ENCODE measurements at regions not wholly inside any gene's neighbourhood (a gene's known extent, or its start where the extent isn't known, plus 50 kb on each side); places are given as distances from the start of the nearest gene placed in this dataset.
A peak's percentile ranks its signal among the peaks of the same experiment; 100 is the strongest.
"Not testable (repeated sequence)": the region's sequence is repeated elsewhere in the genome, so short reads cannot be mapped to it uniquely, and the experiment has no call there.

DNA sequence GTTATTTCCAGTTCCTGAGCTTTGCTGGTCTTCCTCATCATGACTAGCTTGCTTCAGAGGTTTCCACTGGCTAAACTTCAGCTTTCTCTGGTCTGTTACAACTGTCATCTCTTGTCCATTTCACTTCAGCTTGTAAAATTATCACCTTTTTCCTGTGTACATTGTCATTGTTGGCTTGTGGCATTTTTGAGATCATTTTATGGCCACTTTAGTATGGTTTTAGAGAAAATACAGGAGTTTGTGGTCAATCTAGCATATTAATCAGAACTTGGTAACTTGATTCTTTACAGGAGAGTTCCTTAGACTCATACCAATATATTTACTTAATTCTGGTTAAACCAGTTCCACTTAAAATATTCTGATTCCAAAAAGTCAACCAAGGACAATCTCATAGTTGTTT lies 235.9 kb upstream of the KITLG start:
- peak overlapping the region; percentile 83 for H3K27ac ChIP-seq
- TF ChIP-seq, protein P1, sequence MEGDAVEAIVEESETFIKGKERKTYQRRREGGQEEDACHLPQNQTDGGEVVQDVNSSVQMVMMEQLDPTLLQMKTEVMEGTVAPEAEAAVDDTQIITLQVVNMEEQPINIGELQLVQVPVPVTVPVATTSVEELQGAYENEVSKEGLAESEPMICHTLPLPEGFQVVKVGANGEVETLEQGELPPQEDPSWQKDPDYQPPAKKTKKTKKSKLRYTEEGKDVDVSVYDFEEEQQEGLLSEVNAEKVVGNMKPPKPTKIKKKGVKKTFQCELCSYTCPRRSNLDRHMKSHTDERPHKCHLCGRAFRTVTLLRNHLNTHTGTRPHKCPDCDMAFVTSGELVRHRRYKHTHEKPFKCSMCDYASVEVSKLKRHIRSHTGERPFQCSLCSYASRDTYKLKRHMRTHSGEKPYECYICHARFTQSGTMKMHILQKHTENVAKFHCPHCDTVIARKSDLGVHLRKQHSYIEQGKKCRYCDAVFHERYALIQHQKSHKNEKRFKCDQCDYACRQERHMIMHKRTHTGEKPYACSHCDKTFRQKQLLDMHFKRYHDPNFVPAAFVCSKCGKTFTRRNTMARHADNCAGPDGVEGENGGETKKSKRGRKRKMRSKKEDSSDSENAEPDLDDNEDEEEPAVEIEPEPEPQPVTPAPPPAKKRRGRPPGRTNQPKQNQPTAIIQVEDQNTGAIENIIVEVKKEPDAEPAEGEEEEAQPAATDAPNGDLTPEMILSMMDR (conservative IDR thresholded peaks at IDR 0.05) = no peak

DNA sequence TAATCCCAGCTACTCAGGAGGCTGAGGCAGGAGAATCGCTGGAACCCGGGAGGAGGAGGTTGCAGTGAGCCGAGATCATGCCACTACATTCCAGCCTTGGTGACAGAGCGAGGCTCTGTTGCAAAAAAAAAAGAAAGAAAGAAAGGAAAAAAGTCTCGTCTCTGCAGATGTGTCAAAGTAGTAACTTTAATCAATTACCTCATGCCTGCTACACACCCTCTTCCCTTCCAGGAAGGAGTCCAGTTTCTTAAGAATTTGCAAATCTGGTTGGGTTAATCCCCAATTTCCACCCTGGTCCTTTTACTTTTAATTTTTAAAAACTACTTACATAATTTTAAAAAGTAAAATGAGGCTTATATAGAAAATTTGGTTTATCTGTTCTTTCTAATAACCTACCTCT lies 234.5 kb upstream of the KITLG start:
- peak overlapping the region; percentile 83; the same call in 1 of the 2 replicates for H3K27ac ChIP-seq
- TF ChIP-seq, protein P1 (conservative IDR thresholded peaks at IDR 0.05) = no peak

DNA sequence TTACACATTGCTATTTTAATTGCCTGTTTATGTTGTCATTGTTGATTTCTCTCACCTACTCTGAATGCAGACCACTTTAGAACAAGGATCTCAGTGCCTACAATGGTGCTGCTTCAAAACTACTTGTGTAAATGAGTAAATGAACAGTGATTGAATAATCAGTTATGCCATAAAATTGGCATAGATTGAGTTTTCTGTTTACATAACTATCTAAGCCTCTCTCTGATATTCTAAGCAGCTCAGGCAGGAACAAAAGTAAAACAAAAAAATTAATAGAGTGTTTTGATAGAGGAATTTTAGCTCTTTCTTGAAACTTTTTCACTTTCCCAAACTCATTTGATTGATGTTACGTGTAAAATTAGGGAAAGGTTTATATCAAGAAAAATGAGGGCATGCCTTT lies 232.3 kb upstream of the KITLG start:
- TF ChIP-seq, protein P1 (conservative IDR thresholded peaks at IDR 0.05) = no peak
- no peak overlapping the region for H3K27ac ChIP-seq

DNA sequence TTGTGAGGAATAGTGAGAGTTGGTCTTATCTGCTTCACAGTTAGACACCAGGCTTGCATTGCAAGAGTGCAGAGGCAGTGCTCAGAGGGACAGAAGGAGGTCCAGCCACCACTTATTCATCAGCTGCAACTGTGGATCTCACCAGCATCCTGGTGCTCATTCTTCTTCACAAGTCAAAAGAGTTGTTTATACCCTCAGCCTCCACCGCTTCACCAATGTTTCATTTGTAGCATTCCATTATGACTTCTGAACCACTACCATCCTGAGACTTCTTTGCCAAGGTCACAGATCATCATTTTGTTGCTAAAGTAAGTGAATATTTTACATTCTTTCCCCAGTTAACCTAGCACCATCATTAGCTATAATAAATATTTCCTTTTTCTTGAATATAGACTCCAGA lies 230.5 kb upstream of the KITLG start:
- H3K27ac ChIP-seq = no peak overlapping the region
- TF ChIP-seq, protein P1 (conservative IDR thresholded peaks at IDR 0.05) = no peak

DNA sequence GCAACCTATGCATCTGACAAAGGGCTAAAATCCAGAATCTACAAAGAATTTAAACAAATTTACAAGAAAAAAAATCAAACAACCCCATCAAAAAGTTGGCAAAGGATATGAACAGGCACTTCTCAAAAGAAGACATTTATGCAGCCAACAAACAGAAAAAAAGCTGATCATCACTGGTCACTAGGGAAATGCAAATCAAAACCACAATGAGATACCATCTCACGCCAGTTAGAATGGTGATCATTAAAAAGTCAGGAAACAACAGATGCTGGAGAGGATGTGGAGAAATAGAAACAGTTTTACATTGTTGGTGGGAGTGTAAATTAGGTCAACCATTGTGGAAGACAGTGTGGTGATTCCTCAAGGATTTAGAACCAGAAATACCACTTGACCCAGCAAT lies 229.6 kb upstream of the KITLG start:
- H3K27ac ChIP-seq = not testable (repeated sequence)

DNA sequence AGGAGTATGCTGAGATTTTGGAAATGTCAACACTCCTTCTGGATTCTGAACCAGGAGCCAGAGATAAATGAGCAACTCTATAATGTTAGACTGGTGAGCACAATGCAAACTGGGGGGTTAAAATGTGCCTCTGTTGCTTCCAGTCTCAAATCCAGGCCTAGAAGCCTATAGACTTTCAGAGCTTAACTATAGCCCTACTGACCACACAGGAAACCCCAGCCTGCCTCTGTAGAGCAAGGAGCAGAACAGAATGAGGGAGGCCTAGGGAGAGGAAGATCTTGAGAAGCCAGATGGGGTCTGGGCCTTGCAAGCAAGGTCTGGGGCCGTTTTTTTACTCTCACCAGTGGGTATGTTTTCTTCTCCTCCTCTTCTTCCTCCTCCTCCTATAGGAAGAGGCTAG lies 225.4 kb upstream of the KITLG start:
- no peak overlapping the region for H3K27ac ChIP-seq
- TF ChIP-seq, protein P1 (conservative IDR thresholded peaks at IDR 0.05) = no peak

DNA sequence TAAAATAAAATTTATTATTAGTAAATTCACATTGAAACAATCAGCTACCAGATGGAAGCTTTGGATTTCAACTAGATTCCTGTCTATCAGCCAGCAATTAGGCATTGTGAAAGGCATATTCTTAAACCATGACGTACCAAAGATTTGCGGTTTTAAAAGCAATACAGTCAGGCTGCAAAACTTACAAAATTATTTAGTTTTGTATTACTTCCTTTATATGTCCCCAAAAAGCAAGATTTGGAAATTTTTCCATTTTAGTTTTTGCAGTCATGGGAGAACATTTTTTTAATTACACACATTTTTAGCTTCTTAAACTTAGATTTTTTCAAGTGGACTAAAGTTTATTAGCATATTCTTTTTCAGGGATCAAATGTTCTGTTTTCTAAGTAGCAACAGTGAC lies 225.0 kb upstream of the KITLG start:
- H3K27ac ChIP-seq = no peak overlapping the region
- TF ChIP-seq, protein P1 (conservative IDR thresholded peaks at IDR 0.05) = no peak

DNA sequence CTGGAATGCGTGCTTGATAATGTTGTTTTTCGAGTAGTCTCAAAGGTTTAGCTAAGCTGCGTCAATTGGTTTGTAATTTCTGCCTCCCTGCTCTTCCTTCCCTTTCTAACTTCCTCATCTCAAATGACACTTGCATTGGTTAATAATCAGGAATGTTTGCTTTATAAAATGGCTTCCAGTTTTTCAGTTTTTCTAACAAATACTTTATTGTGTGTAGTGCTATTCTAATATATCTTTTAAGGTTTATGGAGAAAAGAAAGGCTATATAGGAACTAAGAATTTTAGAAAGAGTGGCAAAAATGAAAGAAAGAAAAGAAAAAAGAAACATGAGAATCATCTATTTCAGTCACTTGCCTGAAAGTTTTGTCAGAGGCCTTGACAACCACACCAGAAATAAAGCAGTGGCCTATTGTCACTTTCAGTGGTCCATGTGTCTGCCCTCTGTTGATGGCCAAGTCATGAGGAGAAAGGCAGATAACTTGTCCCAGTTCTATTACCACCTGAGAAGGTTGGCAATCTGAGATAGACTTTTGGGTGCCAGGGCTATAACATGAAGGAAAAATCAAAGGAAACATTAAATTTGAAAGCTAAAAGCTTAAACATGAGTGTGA lies 221.9 kb upstream of the KITLG start:
- TF ChIP-seq, protein P1 (conservative IDR thresholded peaks at IDR 0.05) = no peak
- H3K27ac ChIP-seq = peak overlapping the region; percentile 26; the same call in 1 of the 2 replicates

Measured in VCaP (cell line).